ENCODE measurements at regions not wholly inside any gene's neighbourhood (a gene's known extent, or its start where the extent isn't known, plus 50 kb on each side); places are given as distances from the start of the nearest gene placed in this dataset.
"Not testable (repeated sequence)": the region's sequence is repeated elsewhere in the genome, so short reads cannot be mapped to it uniquely, and the experiment has no call there.

GRCh38 chr22:11029534-11029933 lies 4498.5 kb upstream of the OR11H1 start:
- TF ChIP-seq CTCF (IDR thresholded peaks at IDR 0.05 in 8 of 11, conservative IDR thresholded peaks at IDR 0.05 in 3 of 11); POLR2AphosphoS5 (IDR thresholded peaks at IDR 0.05): not testable (repeated sequence)

Measured in spleen (tissue), 7 donors.